H1 (cell line): ENCODE measurements at regions not wholly inside any gene's neighbourhood (a gene's known extent, or its start where the extent isn't known, plus 50 kb on each side); places are given as distances from the start of the nearest gene placed in this dataset.

Experiments used
- JUND ChIP-seq: IDR thresholded peaks from 2 replicates; pipeline ENCODE4 v1.6.1; 2011; ENCODE audit warnings: mild to moderate bottlenecking, improper control_type of control experiment, low read length
- TF ChIP-seq, protein P1 (sequence below): IDR thresholded peaks from 2 replicates; pipeline ENCODE4 v1.6.1; 2012; ENCODE audit warnings: inconsistent platforms
- TF ChIP-seq, protein P2 (sequence below): IDR thresholded peaks from 2 replicates; pipeline ENCODE4 v1.6.1; 2012; ENCODE audit warnings: low read length, inconsistent platforms

DNA sequence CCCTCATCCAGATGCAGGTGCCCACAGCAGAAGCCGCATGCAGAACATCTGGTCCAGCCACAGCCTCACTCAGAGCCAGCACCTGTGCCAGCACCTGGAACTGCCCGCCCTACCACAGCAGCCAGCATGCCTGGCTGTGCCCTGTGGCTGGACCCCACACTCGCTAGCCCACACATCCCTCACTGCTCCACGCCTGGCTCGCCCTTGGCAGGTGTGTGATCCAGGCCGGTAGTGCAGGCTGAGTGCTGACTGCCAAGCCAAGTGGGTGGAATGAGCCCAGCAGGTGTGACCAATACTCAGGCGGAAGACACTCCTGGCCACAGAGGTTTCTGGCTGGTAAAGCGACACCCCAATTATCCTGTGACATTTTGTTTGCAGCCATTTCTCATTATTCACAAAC is 162.4 kb upstream of the ROBO1 start:
- TF ChIP-seq JUND, result no peak
- TF ChIP-seq, protein P1, sequence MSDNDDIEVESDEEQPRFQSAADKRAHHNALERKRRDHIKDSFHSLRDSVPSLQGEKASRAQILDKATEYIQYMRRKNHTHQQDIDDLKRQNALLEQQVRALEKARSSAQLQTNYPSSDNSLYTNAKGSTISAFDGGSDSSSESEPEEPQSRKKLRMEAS, result no peak
- TF ChIP-seq, protein P2, sequence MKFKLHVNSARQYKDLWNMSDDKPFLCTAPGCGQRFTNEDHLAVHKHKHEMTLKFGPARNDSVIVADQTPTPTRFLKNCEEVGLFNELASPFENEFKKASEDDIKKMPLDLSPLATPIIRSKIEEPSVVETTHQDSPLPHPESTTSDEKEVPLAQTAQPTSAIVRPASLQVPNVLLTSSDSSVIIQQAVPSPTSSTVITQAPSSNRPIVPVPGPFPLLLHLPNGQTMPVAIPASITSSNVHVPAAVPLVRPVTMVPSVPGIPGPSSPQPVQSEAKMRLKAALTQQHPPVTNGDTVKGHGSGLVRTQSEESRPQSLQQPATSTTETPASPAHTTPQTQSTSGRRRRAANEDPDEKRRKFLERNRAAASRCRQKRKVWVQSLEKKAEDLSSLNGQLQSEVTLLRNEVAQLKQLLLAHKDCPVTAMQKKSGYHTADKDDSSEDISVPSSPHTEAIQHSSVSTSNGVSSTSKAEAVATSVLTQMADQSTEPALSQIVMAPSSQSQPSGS, result no peak
